HepG2 (cell line): ENCODE measurements at regions not wholly inside any gene's neighbourhood (a gene's known extent, or its start where the extent isn't known, plus 50 kb on each side); places are given as distances from the start of the nearest gene placed in this dataset.

Experiments
- ADNP ChIP-seq: sonication (generic); formaldehyde crosslinking; IDR thresholded peaks from 2 replicates; pipeline ENCODE4 v1.4.0; 2020; ENCODE audit warnings: missing genetic modification reagents
- ZNF207 ChIP-seq: fragments of 450-650 bp; IDR thresholded peaks from 2 replicates; pipeline ENCODE4 v1.6.1; 2016; ENCODE audit warnings: antibody characterized with exemption, borderline replicate concordance

DNA sequence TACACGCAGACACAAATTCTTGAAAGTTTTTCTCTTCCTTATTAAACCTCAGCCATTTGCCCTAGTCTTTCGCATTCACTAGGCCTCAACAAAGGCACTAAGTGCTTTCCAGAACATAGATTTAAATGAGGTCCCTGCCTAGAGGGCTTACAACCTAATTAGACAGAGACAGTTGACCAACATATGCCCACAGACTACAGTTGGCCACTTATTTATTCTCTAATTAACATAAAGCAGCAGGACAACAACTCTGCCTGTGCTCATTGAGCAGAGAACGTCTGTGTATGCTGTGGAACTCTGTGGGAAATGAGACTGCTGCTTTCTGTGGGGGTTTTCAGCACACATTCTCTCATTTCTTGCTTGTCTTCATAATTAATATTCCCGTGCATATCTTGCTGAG lies 303.0 kb upstream of the TACR3 start:
- TF ChIP-seq ZNF207 (no peak), ADNP (no peak)
